NB4 (cell line): ENCODE measurements at regions not wholly inside any gene's neighbourhood (a gene's known extent, or its start where the extent isn't known, plus 50 kb on each side); places are given as distances from the start of the nearest gene placed in this dataset.
"Not testable (repeated sequence)": the region's sequence is repeated elsewhere in the genome, so short reads cannot be mapped to it uniquely, and the experiment has no call there.

ENCODE experiments used
- DNase-seq: peaks from one replicate; pipeline ENCODE4 v3.0.0; 2010; ENCODE audit warnings: low read depth
- H3K4me3 ChIP-seq: one replicate; pipeline ENCODE4 v1.5.1; 2011; ENCODE audit warnings: mild to moderate bottlenecking, low read depth, low read length, moderate library complexity
- CTCF ChIP-seq: IDR thresholded peaks from one replicate; pipeline ENCODE4 v1.5.1; 2012; ENCODE audit warnings: low read depth, low read length
- MAX ChIP-seq: IDR thresholded peaks from 2 replicates; pipeline ENCODE4 v1.6.1; 2011; ENCODE audit warnings: low read depth, low read length
- MYC ChIP-seq: IDR thresholded peaks from 2 replicates; pipeline ENCODE4 v1.6.1; 2011; ENCODE audit warnings: low read depth, low read length
- POLR2A ChIP-seq: IDR thresholded peaks from 2 replicates; pipeline ENCODE4 v1.6.1; 2011; ENCODE audit warnings: mild to moderate bottlenecking; ENCODE audit not compliant: insufficient read length; ENCODE audit errors: extremely low read depth

GRCh38 chr10:70985824-70986622, 97.7 kb upstream of the PCBD1 start:
- no peak overlapping the region for H3K4me3 ChIP-seq
- peak; percentile 41 for DNase-seq
- TF ChIP-seq CTCF (no peak), MAX (peak; percentile 71), MYC (peak; percentile 72)

GRCh38 chr10:70986623-70986950, 98.2 kb upstream of the PCBD1 start:
- H3K4me3 ChIP-seq = no peak overlapping the region
- DNase-seq = no peak
- TF ChIP-seq MYC (no peak), CTCF (no peak), POLR2A (no peak), MAX (no peak)

- no peak for DNase-seq
- no peak overlapping the region for H3K4me3 ChIP-seq
- TF ChIP-seq POLR2A (no peak), CTCF (no peak), MAX (no peak), MYC (no peak)
These were observed 99.2 kb upstream of the PCBD1 start for GRCh38 chr10:70987396-70988130.

- not testable (repeated sequence) for H3K4me3 ChIP-seq, DNase-seq
These were observed 101.8 kb upstream of the PCBD1 start for GRCh38 chr10:70990156-70990555.

GRCh38 chr10:70990681-70991080, 102.3 kb upstream of the PCBD1 start:
- no peak for TF ChIP-seq POLR2A
- TF ChIP-seq MAX = no peak
- TF ChIP-seq CTCF = no peak
- TF ChIP-seq MYC = no peak
- H3K4me3 ChIP-seq = no peak overlapping the region
- DNase-seq = no peak

- DNase-seq = peak; percentile 80
- no peak overlapping the region for H3K4me3 ChIP-seq
- TF ChIP-seq MYC (peak; percentile 89), MAX (peak; percentile 82), POLR2A (no peak)
These were observed 103.1 kb upstream of the PCBD1 start for GRCh38 chr10:70991140-70992124.
